ENCODE measurements at regions not wholly inside any gene's neighbourhood (a gene's known extent, or its start where the extent isn't known, plus 50 kb on each side); places are given as distances from the start of the nearest gene placed in this dataset.

DNA sequence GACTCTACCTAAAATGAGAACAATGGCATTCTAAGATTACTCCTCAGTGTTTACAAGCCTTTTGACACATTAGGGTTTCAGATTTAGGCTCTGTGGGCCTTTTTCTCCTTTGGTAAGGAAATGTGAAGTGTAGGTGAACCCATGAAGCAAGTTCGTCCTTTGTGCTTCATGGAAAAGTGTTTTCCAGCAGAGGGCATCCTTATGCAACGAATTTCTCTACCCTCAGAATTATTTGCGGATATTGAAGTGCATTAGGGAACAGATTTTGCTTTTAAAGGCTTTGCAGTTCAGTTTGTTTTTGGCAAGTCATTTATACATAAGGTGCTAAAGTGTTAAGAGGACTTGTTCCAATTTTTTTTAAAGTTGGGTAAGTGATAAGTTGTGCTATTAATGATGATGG is 55.7 kb upstream of the FERMT1 start (continued):
- TF ChIP-seq, protein P1, sequence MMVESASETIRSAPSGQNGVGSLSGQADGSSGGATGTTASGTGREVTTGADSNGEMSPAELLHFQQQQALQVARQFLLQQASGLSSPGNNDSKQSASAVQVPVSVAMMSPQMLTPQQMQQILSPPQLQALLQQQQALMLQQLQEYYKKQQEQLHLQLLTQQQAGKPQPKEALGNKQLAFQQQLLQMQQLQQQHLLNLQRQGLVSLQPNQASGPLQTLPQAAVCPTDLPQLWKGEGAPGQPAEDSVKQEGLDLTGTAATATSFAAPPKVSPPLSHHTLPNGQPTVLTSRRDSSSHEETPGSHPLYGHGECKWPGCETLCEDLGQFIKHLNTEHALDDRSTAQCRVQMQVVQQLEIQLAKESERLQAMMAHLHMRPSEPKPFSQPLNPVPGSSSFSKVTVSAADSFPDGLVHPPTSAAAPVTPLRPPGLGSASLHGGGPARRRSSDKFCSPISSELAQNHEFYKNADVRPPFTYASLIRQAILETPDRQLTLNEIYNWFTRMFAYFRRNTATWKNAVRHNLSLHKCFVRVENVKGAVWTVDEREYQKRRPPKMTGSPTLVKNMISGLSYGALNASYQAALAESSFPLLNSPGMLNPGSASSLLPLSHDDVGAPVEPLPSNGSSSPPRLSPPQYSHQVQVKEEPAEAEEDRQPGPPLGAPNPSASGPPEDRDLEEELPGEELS (CRISPR knock-in tag; IDR thresholded peaks at IDR 0.05) = no peak
- TF ChIP-seq ATF1 (CRISPR knock-in tag; IDR thresholded peaks at IDR 0.05) (no peak), ZNF232 (CRISPR knock-in tag; IDR thresholded peaks at IDR 0.05) (no peak)

DNA sequence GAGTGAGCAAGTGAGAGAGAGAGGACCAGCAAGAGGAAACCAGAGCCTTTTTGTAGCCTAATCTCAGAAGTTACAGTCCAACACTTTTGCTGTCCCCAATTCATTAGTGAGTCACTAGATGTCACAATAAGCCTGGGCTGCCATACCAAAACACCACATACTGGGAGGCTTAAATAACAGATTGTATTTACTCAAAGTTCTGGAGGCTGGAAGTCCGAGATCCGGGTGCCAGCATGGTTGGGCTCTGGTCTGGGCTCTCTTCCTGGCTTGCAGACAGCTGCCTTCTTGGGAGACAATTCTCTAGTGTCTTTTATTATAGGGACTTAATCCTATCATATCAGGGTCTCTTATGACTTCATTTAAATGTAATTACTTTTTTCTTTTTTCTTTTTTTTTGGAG is 50.7 kb upstream of the FERMT1 start:
- Mint-ChIP-seq H3K27ac (no peak overlapping the region), H3K4me3 (no peak overlapping the region), H3K27me3 (ENCODE audit: low read depth) (no peaks in the 10 kb centered on the region), H3K36me3 (0 out of 2 replicates have a peak, but pooled peaks cover 2% of the 10 kb centered on the region), H3K4me1 (no peaks in the 10 kb centered on the region), H3K9me3 (peaks cover 12% of the 10 kb centered on the region)
- no peak for DNase-seq (ENCODE audit: low spot score)
- CTCF ChIA-PET = no interaction called here
- POLR2A ChIA-PET = no interaction called here
- TF ChIP-seq, protein P2, sequence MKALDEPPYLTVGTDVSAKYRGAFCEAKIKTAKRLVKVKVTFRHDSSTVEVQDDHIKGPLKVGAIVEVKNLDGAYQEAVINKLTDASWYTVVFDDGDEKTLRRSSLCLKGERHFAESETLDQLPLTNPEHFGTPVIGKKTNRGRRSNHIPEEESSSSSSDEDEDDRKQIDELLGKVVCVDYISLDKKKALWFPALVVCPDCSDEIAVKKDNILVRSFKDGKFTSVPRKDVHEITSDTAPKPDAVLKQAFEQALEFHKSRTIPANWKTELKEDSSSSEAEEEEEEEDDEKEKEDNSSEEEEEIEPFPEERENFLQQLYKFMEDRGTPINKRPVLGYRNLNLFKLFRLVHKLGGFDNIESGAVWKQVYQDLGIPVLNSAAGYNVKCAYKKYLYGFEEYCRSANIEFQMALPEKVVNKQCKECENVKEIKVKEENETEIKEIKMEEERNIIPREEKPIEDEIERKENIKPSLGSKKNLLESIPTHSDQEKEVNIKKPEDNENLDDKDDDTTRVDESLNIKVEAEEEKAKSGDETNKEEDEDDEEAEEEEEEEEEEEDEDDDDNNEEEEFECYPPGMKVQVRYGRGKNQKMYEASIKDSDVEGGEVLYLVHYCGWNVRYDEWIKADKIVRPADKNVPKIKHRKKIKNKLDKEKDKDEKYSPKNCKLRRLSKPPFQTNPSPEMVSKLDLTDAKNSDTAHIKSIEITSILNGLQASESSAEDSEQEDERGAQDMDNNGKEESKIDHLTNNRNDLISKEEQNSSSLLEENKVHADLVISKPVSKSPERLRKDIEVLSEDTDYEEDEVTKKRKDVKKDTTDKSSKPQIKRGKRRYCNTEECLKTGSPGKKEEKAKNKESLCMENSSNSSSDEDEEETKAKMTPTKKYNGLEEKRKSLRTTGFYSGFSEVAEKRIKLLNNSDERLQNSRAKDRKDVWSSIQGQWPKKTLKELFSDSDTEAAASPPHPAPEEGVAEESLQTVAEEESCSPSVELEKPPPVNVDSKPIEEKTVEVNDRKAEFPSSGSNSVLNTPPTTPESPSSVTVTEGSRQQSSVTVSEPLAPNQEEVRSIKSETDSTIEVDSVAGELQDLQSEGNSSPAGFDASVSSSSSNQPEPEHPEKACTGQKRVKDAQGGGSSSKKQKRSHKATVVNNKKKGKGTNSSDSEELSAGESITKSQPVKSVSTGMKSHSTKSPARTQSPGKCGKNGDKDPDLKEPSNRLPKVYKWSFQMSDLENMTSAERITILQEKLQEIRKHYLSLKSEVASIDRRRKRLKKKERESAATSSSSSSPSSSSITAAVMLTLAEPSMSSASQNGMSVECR (CRISPR knock-in tag; IDR thresholded peaks at IDR 0.05; ENCODE audit: borderline replicate concordance) = no peak
- TF ChIP-seq TEAD1 (CRISPR knock-in tag; IDR thresholded peaks at IDR 0.05) = no peak
- no peak for ATAC-seq
